GM21619 (cell line): ENCODE measurements at regions not wholly inside any gene's neighbourhood (a gene's known extent, or its start where the extent isn't known, plus 50 kb on each side); places are given as distances from the start of the nearest gene placed in this dataset.

Experiments
- ATAC-seq: cut with Tn5 transposase; IDR thresholded peaks from one replicate; pipeline ENCODE4 v1.9.1; 2021; ENCODE audit not compliant: unreplicated experiment

DNA sequence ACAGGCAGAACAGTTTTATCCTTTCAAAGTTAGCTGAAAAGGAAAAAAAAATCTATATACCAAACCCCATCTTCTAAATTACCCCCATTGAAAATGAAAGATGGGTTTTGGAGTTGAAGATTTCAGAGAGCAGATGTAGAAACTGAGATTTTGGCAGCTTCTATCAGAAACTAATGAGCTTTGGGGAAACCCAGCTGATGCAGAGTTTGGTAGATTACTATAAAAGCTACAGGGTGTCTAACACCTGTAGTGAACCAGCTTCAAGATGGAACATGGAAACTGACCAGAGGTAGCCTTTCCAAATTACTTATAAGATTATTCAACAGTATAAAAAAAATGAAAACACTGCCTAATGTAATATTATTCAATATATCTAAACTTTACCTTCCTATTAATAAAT is 583.1 kb downstream of the XIRP2 start:
- no peak for ATAC-seq

DNA sequence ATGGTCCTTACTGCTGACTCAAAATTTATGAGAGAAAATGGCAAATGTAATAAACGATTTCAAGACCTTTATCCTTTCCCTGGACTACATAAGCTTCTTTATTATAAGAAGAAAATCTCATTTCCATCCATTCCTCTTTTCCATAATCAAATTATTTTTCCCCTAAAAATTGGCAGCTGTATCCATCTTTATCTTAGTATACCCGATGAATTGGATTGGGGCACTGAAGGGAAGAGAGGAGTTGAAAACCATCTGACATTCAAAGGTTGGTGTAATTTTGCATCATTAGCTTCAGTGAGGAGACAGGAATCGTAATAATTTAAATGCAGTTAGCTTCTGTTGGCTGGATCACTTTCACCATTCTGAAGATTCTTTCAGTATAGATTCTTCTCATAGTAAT is 574.1 kb downstream of the XIRP2 start:
- ATAC-seq, result no peak

DNA sequence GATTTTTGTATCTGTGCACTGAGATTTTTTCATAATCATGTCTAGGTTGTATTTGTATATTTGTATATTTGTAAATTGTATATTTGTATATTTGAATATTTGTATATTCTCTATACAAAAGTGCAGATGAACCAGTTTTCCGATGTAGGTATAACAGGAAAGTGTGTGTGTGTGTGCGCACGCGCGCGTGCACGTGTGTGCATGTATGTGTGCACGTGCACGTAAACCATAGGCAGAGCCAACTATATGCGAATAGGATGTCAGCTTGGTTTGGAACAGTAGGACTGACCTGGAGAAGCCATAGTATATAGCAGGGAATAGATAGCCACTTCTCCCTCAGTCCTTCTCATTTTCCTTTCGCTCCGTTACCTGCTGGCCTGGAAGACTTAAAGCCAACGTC is 565.8 kb downstream of the XIRP2 start:
- ATAC-seq, result no peak

DNA sequence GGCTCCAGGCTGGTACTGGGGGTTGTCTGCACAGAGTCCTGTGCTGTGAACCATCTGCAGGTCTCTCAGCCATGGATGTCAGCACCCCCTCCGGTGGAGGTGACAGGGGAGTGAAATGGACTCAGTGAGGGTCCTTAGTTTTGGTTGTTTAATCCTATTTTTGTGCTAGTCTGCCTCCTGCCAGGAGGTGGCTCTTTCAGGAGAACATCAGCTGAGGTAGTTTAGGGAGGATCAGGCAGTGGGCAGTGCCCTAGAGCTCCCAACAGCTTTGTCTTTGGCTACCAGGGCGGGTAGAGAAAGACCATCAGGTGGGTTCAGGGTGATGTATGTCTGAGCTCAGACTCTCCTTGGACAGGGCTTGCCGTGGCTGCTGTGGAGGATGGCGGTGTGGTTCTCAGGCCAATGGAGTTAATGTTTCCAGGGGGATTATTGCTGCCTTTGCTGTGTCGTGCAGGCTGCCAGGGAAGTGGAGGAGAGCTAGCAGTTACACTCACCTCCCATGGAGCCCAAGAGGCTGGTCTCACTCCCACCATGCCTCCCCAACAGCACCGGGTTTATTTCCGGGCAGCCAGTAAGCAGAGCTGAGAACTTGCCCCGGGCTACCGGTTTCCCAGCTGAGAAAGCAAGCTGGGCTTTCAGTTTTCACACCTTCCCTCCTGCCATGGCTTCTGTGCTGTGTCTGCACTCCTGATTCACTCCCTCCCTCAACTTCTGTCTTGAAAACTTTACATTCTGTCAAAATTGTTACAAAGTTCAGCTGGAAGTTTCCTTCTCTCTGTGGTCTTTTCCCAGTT is 563.4 kb downstream of the XIRP2 start:
- no peak for ATAC-seq

DNA sequence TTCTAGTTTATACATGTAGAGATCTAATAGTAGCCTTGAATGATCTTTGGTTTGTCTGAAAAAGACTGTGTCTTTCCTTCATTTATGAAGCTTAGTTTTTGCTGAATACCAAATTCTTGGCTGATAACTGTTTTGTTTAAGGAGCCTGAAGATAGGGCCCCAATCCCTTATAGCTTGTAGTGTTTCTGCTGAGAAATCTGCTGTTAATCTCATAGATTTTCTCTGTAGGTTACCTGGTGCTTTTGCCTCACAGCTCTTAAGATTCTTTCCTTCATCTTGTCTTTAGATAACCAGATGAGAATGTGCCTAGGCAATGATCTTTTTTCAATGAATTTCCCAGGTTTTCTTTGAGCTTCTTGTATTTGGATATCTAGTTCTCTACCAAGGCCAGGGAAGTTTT is 562.1 kb downstream of the XIRP2 start:
- ATAC-seq, result no peak

DNA sequence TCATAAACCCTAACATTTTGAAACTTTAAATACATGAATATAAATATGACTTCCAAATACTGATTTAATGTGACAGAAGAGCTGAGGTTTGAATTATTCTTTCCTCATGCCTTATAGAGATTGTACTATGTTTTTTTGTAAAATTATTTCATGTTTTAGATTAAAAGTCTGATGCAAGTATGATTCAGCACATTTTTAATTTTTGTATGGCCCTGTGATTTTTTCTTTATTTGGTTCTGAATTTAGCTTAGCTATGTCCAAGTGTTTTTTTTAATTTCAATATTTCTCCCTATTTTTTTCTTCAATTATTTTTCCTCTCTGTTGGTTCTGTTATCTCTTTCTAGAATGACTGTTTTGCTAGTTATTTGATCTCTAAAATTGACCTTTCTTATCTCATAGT is 552.1 kb downstream of the XIRP2 start:
- no peak for ATAC-seq

DNA sequence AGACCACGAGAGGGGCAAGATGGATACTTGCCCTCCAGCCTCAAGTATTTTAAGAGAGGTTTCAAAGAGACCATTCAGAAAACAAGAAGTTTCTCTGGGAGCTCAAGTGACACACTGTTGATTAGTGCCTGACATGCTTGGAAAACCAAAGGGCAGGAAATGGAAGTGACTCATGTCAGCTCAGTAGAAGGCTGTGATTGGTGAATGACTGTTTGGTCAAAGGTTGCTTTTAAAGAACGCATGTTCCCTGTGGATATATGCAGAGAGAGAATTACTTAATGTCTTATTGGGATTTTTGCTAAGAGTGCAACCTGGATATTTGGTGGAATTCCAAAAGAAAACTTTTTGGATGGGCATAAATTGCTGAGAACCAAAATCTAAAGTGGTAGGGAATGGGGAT is 549.9 kb downstream of the XIRP2 start:
- no peak for ATAC-seq

DNA sequence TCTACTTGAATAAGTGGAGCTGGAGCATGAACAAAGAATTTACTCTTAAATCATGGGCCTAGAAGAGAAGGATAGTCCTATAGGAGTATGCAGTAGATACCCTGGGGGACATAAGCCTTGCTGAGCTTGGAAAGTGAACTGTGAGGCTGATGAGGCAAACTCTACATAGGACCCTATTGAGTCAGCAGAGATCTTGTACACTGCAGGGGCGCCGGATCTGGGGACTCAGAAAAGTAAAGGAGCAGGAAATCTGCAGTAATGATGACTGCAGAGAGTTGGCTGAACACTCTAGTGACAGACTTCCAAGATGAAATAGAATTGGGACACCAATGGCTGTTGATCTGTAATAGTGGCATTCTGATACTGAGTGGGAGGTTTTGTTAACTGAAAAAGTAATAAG is 543.7 kb downstream of the XIRP2 start:
- ATAC-seq, result no peak

DNA sequence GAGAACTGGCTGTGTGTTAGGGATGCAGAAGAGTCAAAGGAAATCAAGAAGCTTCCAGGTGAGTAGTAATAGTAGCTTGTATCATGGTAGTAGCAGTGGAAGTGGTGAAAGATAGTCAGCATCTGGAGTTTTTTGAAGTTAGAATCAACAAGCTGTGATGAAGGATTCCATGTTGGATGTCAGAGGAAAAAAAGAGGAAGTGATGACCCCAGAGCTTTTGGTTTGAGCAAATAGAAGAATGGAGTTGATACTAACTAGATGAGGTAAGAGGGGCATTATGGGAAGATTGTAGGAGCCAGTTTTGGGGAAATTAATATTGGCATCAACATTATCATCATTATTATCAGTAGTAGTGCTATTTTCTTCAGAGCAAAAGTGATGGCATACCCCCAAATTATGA is 542.2 kb downstream of the XIRP2 start:
- no peak for ATAC-seq

DNA sequence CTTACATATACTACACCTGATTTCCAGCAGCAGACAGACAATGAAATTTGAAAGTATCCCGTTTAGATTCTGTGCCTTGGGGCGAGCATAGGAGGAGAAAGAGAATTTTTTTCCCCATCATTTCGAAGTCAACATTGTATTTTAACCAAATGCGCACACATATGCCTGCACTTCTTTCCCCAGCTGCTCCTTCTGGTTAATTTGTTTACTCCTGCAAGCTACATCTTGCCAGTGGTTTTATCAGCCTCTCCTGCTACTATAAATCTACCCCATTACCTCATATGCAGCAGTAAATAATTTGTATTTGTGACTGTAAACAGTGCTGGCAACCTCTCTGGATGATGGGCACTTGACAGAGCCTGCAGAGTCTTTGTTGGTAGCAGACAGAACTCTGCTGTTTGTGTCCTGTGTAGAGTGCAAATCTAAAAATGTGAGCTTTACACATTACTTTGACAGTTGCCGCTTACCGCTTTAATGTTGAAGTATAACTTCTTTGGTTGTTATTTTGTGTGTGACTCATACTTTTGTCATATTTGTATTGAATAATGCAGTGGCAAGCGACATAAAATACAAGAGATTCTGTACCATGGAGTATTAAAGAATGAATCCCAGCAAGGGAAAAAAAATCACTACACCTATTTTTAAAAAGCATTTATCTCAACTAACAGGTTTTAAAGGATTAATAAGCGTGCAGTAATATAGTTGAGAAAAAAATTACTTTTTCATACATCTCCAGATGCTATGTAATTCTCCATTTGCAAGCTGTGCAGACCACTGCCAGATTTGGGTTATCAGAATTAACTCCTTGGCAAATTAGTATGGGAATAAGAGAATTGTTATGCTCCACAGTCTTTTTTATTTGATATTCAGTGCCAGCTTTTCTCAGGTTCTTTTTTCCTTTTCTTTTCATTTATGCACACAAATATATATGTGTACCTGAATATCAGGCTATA is 536.8 kb downstream of the XIRP2 start:
- ATAC-seq, result no peak

DNA sequence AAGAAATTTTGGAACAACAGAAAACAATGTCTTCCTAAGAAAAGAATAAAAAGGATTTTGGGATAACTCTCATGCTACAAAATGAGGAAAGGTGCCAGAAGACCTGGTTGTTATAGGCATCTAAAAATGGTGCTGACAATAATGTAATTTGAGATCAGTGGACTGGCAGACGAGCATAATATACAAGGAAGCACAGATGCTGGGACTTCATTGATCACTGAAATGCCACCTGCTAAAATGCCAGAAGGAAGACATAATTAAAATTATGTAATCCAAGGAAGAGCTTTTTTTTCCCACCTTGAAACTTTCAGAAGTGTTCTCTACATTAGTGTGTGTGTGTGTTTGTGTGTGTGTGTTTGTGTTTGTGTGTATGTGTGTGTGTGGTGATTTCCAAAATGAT is 535.9 kb downstream of the XIRP2 start:
- no peak for ATAC-seq

DNA sequence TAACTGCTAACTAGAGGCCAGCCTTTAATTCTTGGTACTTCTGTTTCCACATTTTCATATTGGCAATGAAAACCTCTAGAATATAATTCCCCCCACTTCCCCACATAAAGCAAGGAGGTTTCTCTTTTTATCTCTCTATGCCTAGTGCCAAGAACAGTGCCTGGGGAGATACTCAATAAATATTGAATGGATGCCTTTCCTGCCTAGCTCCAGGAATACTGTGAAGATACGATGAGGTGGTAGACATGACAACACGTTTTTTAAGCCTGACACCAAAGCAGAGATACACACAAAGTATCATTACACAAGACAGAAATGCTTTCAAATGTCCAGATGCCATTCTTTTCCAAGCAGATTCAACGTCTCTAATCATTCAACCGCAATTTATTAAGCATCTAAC is 535.5 kb downstream of the XIRP2 start:
- ATAC-seq, result no peak

DNA sequence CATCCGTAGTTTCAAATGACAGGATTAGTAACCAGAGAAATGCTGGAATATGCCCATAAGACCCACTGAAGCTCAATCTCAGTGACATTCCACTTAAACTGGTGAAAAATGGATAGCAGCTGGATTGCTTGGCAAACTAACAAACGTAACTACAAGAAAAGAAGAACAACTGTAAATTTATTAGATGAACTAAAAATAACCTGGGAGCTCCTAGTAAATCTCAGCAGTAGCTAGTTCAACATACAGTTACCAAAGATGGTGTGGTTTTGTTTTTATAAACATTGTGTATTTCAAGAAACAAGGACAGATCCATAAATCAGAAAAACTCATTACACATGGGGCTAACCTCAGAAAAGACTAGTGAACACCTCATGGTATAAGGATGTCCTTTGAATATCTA is 531.9 kb downstream of the XIRP2 start:
- no peak for ATAC-seq

DNA sequence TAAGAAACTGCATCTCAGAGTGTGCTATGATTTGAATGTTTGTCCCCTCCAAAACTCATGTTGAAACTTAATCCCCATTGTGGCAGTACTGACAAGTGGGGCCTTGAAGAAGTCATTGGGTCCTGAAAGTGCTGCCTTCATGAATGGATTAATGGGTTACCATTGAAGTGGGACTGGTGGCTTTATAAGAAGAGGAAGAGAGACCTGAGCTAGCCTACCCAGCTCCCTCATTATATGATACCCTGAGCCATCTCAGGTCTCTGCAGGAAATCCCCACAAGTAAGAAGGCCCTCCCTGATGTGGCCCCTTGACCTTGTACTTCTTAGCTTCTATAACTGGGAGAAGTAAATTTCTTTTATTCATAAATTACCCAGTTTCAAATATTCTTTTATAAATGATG is 526.8 kb downstream of the XIRP2 start:
- ATAC-seq, result no peak

DNA sequence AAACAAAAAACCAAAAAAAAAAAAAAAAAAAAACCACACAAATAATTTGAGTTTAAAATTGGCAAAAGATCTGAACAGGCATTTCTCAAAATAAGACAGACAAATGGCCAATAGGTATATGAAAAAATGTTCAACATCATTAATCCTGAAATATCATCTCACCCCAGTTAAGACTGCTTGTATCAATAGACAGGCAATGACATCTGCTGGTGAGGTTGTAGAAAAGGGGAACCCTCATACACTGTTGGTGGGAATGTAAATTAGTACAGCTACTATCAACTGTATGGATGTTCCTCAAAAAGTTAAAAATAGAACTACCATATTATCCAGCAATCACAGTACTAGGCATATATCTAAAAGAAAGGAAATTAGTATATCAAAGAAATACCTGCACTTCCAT is 523.1 kb downstream of the XIRP2 start:
- ATAC-seq, result no peak

DNA sequence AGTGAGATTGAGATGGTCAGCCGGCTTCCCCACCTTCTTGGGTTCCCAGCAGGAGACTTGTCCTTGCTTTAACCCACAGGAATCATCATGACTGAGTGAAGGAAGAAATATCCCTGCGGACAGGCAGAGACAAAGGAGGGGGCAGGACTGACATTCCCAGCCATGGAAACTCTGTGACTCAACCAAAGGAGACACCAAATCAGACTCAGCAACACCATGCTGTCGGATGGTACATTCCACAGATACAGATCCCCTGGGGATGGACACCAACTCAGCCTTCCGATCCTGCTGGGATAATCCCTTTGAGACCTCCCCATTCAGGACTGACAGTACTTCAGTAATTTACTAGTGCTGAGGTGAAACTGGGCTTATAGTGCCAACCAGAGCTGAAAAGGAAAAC is 518.3 kb downstream of the XIRP2 start:
- ATAC-seq, result no peak

DNA sequence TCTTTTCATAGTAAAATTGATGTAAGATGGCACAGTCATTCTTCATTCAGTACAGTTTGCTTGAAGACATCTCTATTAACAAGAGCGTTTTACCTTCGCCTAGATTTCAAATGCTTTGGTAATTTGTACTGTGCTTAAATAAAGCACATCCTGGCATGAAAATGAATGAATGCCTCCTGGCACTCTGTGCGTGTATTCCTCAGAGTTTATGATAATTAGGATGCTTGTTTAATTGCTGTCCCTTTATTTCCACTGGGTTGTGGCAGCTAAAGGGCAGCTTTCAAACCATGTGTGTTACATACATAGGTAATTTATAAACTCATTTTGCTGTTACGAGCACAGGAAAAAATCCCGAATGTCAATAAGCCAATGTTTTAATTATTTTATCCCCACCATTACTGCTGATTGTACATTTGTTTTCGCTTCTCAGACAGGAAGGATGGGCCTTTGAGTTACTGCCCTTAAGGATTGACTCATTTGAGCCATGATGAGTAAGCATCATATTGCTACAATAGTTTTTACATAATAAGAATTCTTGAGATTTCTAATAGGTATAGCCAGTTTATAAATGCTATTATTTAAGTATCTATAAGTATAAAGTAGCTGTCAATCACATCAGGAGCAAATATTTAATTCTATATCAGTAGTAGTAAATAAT is 516.5 kb downstream of the XIRP2 start:
- ATAC-seq, result no peak

DNA sequence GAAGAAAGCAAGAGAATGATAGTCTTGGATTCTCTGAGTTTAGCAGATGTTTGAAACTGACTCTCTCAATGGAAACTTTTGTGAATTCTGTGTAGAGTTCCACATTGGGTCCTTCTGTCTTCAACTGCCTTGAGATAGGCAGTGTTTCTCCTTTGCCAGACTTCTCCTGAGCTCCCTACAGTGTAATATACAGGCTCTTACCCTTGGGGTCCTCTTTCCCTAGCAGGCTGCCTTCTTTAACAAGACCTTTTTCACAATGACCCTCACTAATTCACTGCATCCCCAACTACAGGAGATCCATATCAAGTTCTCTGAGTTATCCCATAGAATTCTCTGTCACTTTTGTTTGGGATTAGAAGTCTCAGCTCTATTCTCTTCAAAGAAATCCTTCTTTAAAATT is 513.0 kb downstream of the XIRP2 start:
- ATAC-seq, result no peak

DNA sequence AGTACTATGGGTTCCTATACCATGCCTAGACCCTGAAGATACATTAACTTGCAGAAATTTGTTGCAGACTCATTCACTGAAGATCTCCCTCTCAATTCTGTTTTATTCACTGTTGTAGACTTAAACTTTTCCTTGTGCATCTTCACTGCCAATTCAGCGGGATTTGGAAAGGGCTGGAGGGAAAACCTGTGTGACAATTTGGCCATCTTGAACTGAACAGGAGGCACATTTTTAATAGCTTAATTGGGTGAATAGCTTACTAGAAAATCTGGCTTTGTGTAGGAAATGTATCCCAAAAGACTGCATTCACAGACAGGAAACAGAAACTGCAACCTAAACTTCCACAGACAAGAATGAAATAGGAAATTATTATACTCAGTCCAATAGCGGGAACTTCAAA is 512.3 kb downstream of the XIRP2 start:
- no peak for ATAC-seq

DNA sequence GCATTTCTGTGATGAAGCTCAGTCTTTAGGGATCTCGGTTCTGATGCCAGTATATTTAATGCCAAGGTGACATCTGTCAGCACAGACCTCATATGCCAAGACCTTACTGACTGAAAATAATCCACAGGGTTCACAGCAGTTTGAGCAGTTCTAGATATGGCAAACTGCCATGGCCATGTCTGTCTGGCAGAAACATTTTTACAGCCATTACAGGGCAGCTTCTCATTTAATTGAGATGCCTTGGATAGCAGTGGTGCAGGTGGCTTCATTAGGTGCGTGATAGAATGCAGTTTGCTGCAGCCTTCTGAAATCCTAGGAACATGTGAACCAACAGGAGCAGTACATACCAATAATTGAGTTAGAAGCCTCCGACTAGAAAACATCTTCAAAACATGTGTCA is 510.6 kb downstream of the XIRP2 start:
- no peak for ATAC-seq

DNA sequence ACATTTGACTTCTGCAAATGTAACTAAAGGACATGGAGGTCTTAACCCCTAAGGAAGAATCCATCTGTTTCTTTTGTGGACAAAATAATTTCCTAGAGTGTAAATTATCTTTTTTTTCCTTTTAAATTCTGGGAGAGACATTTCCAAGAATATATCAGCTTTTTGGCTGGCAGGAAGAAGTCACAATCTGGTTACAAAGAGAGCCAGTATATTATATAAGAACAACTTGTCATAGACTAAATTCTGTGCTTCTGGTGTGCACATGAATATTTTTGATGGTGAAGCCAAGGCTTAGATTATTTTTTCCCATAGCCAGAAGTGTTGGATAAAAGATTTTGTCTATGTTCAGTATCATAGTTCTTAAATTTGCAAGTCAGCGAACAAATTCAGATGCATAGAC is 500.6 kb downstream of the XIRP2 start:
- ATAC-seq, result no peak

DNA sequence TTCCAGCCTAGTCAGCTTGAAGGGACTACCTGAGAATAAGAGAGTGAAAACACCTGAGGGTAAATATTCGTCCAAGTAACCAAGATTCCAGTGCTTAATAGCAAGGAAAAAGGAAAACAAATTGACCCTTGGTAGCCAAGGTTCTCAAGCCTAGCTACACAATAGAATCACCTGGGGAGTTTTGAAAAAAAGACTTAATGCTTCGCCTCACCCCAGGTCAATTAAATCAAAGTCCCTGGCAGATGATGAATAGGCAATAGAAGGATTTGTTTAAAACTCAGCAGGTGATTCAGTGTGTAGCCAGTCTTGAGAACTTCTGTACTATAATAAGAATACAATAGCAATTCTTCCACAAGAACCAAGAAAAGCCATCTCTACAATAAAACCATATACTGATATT is 500.2 kb downstream of the XIRP2 start:
- ATAC-seq, result no peak
